ENCODE measurements at regions not wholly inside any gene's neighbourhood (a gene's known extent, or its start where the extent isn't known, plus 50 kb on each side); places are given as distances from the start of the nearest gene placed in this dataset.

DNA sequence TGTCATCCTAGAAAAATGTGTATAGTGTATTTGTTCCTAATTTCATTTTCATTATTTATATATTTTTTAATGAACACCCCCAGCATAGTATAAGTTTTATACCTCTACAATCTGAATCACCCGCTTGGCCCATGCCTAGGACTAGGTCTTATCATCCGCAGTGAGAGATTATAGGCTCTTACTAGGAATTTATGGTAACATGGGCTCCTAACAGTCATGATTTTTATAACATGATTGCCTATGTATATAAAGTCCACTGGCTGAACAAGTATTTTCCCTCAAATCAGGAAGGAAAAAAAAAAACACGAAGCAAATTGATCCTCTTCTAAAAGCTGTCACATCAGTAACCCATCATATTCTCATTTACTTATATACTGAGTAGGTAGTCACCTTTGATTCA, 666.1 kb upstream of the NRXN1 start:
- H3K27ac ChIP-seq (ENCODE audit: low read depth, low read length), result no peak overlapping the region
- H3K4me1 ChIP-seq (ENCODE audit: control insufficient read depth, insufficient read depth, low read length), result no peaks in the 10 kb centered on the region
- no peak overlapping the region for H3K4me3 ChIP-seq (ENCODE audit: low read depth, low read length)
- DNase-seq (ENCODE audit: low read depth in 4 of 6, low spot score in 6 of 6), result no peak
- no CpG with 5 or more reads among the region's 3 CpGs for WGBS (ENCODE audit: insufficient coverage)
- H3K36me3 ChIP-seq (ENCODE audit: control insufficient read depth, insufficient read depth, low read length), result no peaks in the 10 kb centered on the region
- H3K27me3 ChIP-seq (ENCODE audit: control insufficient read depth, insufficient read depth, low read length), result no peaks in the 10 kb centered on the region
- no peaks in the 10 kb centered on the region for H3K9me3 ChIP-seq (ENCODE audit: control insufficient read depth, insufficient read depth, low read length)

- Histone ChIP-seq H3K4me3 (ENCODE audit: low read depth, low read length) (no peak overlapping the region), H3K4me1 (ENCODE audit: control insufficient read depth, insufficient read depth, low read length) (no peaks in the 10 kb centered on the region), H3K9me3 (ENCODE audit: control insufficient read depth, insufficient read depth, low read length) (no peaks in the 10 kb centered on the region), H3K36me3 (ENCODE audit: control insufficient read depth, insufficient read depth, low read length) (no peaks in the 10 kb centered on the region), H3K27ac (ENCODE audit: low read depth, low read length) (no peak overlapping the region), H3K27me3 (ENCODE audit: control insufficient read depth, insufficient read depth, low read length) (no peaks in the 10 kb centered on the region)
- WGBS (ENCODE audit: insufficient coverage), result no CpG with 5 or more reads among the region's 5 CpGs
- no peak for DNase-seq (ENCODE audit: low read depth in 4 of 6, low spot score in 6 of 6)
Observed at GRCh38 chr2:51697095-51697494, 665.2 kb upstream of the NRXN1 start.

DNA sequence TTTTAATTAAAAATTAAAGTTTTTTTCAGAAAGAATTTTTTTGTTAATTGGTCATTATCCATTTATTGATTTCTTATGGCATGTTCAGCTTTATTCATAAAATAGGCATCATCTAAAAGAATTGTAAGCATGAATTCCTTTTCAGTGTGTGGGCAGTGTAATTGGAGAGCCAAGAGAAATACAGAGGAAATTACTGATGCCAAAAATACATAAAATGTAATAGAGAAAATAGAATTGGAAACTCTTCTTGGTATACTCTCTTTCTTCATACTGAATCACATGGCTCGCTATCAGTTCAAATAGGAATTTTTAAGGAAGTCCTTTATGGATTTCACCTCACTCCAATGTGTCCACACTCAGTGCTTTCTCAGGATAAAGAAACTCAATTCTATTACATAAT, 663.6 kb upstream of the NRXN1 start:
- no peaks in the 10 kb centered on the region for H3K4me1 ChIP-seq (ENCODE audit: control insufficient read depth, insufficient read depth, low read length)
- H3K27ac ChIP-seq (ENCODE audit: low read depth, low read length), result no peak overlapping the region
- no CpG with 5 or more reads among the region's 1 CpG for WGBS (ENCODE audit: insufficient coverage)
- no peak for DNase-seq (ENCODE audit: low read depth in 4 of 6, low spot score in 6 of 6)
- no peaks in the 10 kb centered on the region for H3K27me3 ChIP-seq (ENCODE audit: control insufficient read depth, insufficient read depth, low read length)
- no peak overlapping the region for H3K4me3 ChIP-seq (ENCODE audit: low read depth, low read length)
- no peaks in the 10 kb centered on the region for H3K36me3 ChIP-seq (ENCODE audit: control insufficient read depth, insufficient read depth, low read length)
- H3K9me3 ChIP-seq (ENCODE audit: control insufficient read depth, insufficient read depth, low read length), result no peaks in the 10 kb centered on the region

DNA sequence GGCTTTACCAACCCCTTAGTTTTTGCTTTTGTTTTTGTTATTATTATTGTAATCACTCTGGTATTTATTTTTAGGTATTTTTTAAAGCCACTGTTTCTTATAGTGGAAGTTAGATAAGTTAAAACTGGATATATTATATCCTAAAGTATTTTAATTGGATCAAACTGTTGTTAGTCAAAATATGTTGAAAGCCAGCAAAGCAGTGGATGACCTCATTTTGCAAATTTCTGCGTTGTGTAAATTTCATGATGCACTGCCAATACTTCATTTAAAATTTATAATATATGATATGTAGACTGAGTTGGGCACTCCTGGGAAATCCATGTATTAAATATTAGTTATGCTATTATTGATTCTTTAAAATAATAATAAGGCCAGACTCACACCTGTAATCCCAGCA, 661.7 kb upstream of the NRXN1 start:
- no peak for DNase-seq (ENCODE audit: low read depth in 4 of 6, low spot score in 6 of 6)
- no CpG with 5 or more reads among the region's 1 CpG for WGBS (ENCODE audit: insufficient coverage)

GRCh38 chr2:51681854-51682253, 649.9 kb upstream of the NRXN1 start:
- Histone ChIP-seq H3K9me3 (ENCODE audit: control insufficient read depth, insufficient read depth, low read length) (no peaks in the 10 kb centered on the region), H3K36me3 (ENCODE audit: control insufficient read depth, insufficient read depth, low read length) (no peaks in the 10 kb centered on the region), H3K27ac (ENCODE audit: low read depth, low read length) (no peak overlapping the region), H3K4me3 (ENCODE audit: low read depth, low read length) (no peak overlapping the region), H3K4me1 (ENCODE audit: control insufficient read depth, insufficient read depth, low read length) (no peaks in the 10 kb centered on the region), H3K27me3 (ENCODE audit: control insufficient read depth, insufficient read depth, low read length) (no peaks in the 10 kb centered on the region)
- no CpG with 5 or more reads among the region's 2 CpGs for WGBS (ENCODE audit: insufficient coverage)
- DNase-seq (ENCODE audit: low read depth in 4 of 6, low spot score in 6 of 6), result no peak

More for the DNA sequence above, 661.7 kb upstream of the NRXN1 start:
- Histone ChIP-seq H3K27ac (ENCODE audit: low read depth, low read length) (no peak overlapping the region), H3K36me3 (ENCODE audit: control insufficient read depth, insufficient read depth, low read length) (no peaks in the 10 kb centered on the region), H3K4me3 (ENCODE audit: low read depth, low read length) (no peak overlapping the region), H3K27me3 (ENCODE audit: control insufficient read depth, insufficient read depth, low read length) (no peaks in the 10 kb centered on the region), H3K4me1 (ENCODE audit: control insufficient read depth, insufficient read depth, low read length) (no peaks in the 10 kb centered on the region), H3K9me3 (ENCODE audit: control insufficient read depth, insufficient read depth, low read length) (no peaks in the 10 kb centered on the region)

DNA sequence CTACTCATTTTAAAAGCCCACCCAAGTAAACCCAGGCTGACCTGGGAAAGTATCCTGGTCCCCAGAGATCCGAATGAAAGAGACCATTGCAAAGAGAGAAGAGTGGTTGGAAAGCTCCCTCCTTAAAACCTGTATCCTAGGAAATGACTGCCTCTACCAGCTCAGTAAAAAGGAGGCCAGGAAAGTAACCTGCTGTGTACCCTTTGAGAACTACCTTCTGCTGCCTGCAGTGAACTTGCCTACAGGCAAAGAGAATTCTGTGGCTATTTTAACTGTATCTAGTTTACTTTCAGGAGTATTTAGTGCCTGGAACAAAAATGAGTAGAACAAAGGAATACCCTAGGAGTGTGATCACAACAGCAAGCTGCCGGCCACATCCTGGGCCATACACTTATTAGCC, 641.7 kb upstream of the NRXN1 start:
- H3K9me3 ChIP-seq (ENCODE audit: control insufficient read depth, insufficient read depth, low read length), result no peaks in the 10 kb centered on the region
- H3K27ac ChIP-seq (ENCODE audit: low read depth, low read length), result no peak overlapping the region
- peak in 1 of 6 donors; percentile 1 for DNase-seq (ENCODE audit: low read depth in 4 of 6, low spot score in 6 of 6)
- H3K4me3 ChIP-seq (ENCODE audit: low read depth, low read length), result no peak overlapping the region
- H3K36me3 ChIP-seq (ENCODE audit: control insufficient read depth, insufficient read depth, low read length), result no peaks in the 10 kb centered on the region
- WGBS (ENCODE audit: insufficient coverage), result 17% methylated on average over 1 of the region's 2 CpGs
- no peaks in the 10 kb centered on the region for H3K27me3 ChIP-seq (ENCODE audit: control insufficient read depth, insufficient read depth, low read length)
- no peaks in the 10 kb centered on the region for H3K4me1 ChIP-seq (ENCODE audit: control insufficient read depth, insufficient read depth, low read length)

DNA sequence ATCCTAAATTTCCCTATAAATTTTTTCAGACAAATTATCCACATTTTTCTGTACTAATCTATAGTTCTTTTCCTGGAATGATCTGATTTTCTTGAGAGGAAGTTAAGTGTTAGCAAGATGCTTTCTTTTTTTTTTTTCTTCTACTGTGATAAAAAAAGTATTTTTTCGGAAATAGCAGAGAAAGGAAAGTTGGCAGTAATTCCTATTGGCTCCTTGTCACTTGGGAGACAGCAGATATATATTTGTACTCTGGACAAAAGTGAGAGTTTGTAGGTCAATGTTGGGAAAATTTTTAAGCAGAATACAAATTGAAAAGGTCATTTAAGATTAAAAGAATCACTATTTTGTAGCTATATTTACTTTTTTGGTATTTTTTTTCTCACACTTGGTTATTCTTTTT, 635.7 kb upstream of the NRXN1 start:
- Histone ChIP-seq H3K27ac (ENCODE audit: low read depth, low read length) (no peak overlapping the region), H3K27me3 (ENCODE audit: control insufficient read depth, insufficient read depth, low read length) (no peaks in the 10 kb centered on the region), H3K36me3 (ENCODE audit: control insufficient read depth, insufficient read depth, low read length) (no peaks in the 10 kb centered on the region), H3K4me3 (ENCODE audit: low read depth, low read length) (no peak overlapping the region), H3K4me1 (ENCODE audit: control insufficient read depth, insufficient read depth, low read length) (no peaks in the 10 kb centered on the region), H3K9me3 (ENCODE audit: control insufficient read depth, insufficient read depth, low read length) (no peaks in the 10 kb centered on the region)
- peak in 1 of 6 donors; percentile 36 for DNase-seq (ENCODE audit: low read depth in 4 of 6, low spot score in 6 of 6)
- WGBS (ENCODE audit: insufficient coverage), result no CpG with 5 or more reads among the region's 1 CpG

GRCh38 chr2:51662187-51662586, 630.3 kb upstream of the NRXN1 start:
- DNase-seq (ENCODE audit: low read depth in 4 of 6, low spot score in 6 of 6), result no peak
- Histone ChIP-seq H3K9me3 (ENCODE audit: control insufficient read depth, insufficient read depth, low read length) (no peaks in the 10 kb centered on the region), H3K27me3 (ENCODE audit: control insufficient read depth, insufficient read depth, low read length) (no peaks in the 10 kb centered on the region), H3K27ac (ENCODE audit: low read depth, low read length) (no peak overlapping the region), H3K36me3 (ENCODE audit: control insufficient read depth, insufficient read depth, low read length) (no peaks in the 10 kb centered on the region), H3K4me1 (ENCODE audit: control insufficient read depth, insufficient read depth, low read length) (no peaks in the 10 kb centered on the region), H3K4me3 (ENCODE audit: low read depth, low read length) (no peak overlapping the region)
- 50% methylated on average over 1 of the region's 5 CpGs for WGBS (ENCODE audit: insufficient coverage)

- H3K27ac ChIP-seq (ENCODE audit: low read depth, low read length), result no peak overlapping the region
- H3K4me3 ChIP-seq (ENCODE audit: low read depth, low read length), result no peak overlapping the region
- no peaks in the 10 kb centered on the region for H3K27me3 ChIP-seq (ENCODE audit: control insufficient read depth, insufficient read depth, low read length)
- H3K4me1 ChIP-seq (ENCODE audit: control insufficient read depth, insufficient read depth, low read length), result no peaks in the 10 kb centered on the region
- no peaks in the 10 kb centered on the region for H3K9me3 ChIP-seq (ENCODE audit: control insufficient read depth, insufficient read depth, low read length)
- no peaks in the 10 kb centered on the region for H3K36me3 ChIP-seq (ENCODE audit: control insufficient read depth, insufficient read depth, low read length)
- 100% methylated on average over 1 of the region's 4 CpGs for WGBS (ENCODE audit: insufficient coverage)
- DNase-seq (ENCODE audit: low read depth in 4 of 6, low spot score in 6 of 6), result no peak
Observed at GRCh38 chr2:51657849-51658248, 625.9 kb upstream of the NRXN1 start.

- H3K36me3 ChIP-seq (ENCODE audit: control insufficient read depth, insufficient read depth, low read length), result no peaks in the 10 kb centered on the region
- no peaks in the 10 kb centered on the region for H3K27me3 ChIP-seq (ENCODE audit: control insufficient read depth, insufficient read depth, low read length)
- H3K4me3 ChIP-seq (ENCODE audit: low read depth, low read length), result no peak overlapping the region
- H3K9me3 ChIP-seq (ENCODE audit: control insufficient read depth, insufficient read depth, low read length), result no peaks in the 10 kb centered on the region
- no peak overlapping the region for H3K27ac ChIP-seq (ENCODE audit: low read depth, low read length)
- H3K4me1 ChIP-seq (ENCODE audit: control insufficient read depth, insufficient read depth, low read length), result no peaks in the 10 kb centered on the region
- DNase-seq (ENCODE audit: low read depth in 4 of 6, low spot score in 6 of 6), result no peak
Observed at GRCh38 chr2:51650769-51651168, 618.8 kb upstream of the NRXN1 start.
